ENCODE measurements at regions not wholly inside any gene's neighbourhood (a gene's known extent, or its start where the extent isn't known, plus 50 kb on each side); places are given as distances from the start of the nearest gene placed in this dataset.

DNA sequence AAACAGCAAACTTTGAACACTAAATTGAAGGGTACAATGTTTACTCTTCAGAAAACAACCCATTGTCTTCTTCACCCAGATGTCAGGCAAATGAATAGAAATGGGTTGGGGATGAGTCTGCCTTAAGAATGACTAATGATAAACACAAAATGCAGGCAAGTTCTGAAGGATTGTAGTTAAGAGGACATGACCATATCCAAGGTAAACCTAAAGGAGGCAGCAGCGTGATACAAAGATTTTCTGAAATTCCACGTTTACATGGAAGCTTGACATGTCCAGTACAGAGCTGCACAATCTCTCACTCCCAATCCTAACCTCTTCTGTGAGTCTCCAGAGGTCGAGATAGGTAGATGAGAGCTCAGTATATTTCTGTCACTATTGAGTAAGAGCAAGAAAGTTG is 1263.2 kb upstream of the CDH6 start:
- Histone ChIP-seq H3K36me3 (ENCODE audit: control insufficient read depth, insufficient read depth, low read length) (no peaks in the 10 kb centered on the region), H3K27me3 (ENCODE audit: control insufficient read depth, insufficient read depth, low read length) (no peaks in the 10 kb centered on the region), H3K4me3 (ENCODE audit: low read depth, low read length) (no peak overlapping the region)
- TF ChIP-seq, protein P1, sequence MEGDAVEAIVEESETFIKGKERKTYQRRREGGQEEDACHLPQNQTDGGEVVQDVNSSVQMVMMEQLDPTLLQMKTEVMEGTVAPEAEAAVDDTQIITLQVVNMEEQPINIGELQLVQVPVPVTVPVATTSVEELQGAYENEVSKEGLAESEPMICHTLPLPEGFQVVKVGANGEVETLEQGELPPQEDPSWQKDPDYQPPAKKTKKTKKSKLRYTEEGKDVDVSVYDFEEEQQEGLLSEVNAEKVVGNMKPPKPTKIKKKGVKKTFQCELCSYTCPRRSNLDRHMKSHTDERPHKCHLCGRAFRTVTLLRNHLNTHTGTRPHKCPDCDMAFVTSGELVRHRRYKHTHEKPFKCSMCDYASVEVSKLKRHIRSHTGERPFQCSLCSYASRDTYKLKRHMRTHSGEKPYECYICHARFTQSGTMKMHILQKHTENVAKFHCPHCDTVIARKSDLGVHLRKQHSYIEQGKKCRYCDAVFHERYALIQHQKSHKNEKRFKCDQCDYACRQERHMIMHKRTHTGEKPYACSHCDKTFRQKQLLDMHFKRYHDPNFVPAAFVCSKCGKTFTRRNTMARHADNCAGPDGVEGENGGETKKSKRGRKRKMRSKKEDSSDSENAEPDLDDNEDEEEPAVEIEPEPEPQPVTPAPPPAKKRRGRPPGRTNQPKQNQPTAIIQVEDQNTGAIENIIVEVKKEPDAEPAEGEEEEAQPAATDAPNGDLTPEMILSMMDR (IDR thresholded peaks at IDR 0.05; ENCODE audit: insufficient read depth, low read length, severe bottlenecking): no peak
- FAIRE-seq: no peak
- no peak for DNase-seq (ENCODE audit: low read depth)

DNA sequence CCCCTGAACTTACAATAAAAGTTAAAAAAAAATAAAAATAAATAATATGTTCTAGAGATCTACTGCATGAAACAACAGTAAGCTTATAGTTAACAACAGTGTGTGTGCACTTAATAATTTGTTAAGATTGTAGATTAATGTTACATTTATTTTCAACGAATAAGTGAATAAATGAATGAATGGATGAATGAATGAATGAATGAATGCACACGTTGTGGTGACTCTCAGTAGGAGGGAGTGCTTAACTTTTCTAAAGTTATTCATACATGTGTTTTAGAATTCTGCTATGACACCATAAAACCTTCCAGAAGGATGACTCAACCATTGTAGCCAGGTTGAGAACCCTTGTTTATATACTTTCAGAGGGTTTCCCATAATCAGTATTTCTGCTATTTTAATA is 1269.4 kb upstream of the CDH6 start:
- Histone ChIP-seq H3K4me3 (ENCODE audit: low read depth, low read length) (no peak overlapping the region), H3K27me3 (ENCODE audit: control insufficient read depth, insufficient read depth, low read length) (no peaks in the 10 kb centered on the region), H3K36me3 (ENCODE audit: control insufficient read depth, insufficient read depth, low read length) (no peaks in the 10 kb centered on the region)
- FAIRE-seq (no peak), DNase-seq (ENCODE audit: low read depth) (peak; percentile 0)
- TF ChIP-seq, protein P1 (IDR thresholded peaks at IDR 0.05; ENCODE audit: insufficient read depth, low read length, severe bottlenecking): no peak

DNA sequence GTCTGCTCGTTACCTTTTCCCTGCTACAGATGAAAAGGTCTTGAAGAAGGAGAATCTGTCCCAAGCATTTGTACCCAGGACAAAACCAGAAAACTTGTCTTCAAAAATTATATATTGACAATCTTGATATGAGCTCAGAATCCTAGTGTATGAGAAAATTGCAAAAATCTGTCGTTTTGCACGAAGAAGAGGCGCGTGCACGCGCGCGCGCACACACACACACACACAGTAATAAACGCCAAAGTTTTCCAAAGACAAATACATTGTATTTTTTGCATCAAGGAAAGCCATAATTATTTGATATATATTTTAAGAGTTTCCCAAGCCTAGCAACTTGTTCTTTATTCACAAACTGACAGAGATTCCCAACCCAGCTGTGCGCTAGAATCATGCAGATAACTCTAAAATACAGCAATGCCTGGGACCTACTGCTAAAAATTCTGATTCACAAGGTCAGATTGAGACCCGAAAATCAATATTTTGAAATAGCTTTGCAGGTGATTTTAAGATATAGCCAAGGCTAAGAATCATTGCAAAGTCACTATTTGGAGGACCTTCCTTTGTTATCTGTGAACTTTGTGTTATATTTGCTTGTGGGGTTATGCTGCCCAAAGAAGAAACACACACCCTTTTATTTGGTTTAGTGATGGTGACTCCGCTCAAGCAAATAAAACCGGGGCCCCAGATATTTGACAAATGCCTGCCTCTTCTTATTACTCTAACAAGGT is 1287.7 kb upstream of the CDH6 start:
- FAIRE-seq: no peak
- TF ChIP-seq, protein P1 (IDR thresholded peaks at IDR 0.05; ENCODE audit: insufficient read depth, low read length, severe bottlenecking): no peak
- H3K36me3 ChIP-seq (ENCODE audit: control insufficient read depth, insufficient read depth, low read length): no peaks in the 10 kb centered on the region
- H3K4me3 ChIP-seq (ENCODE audit: low read depth, low read length): no peak overlapping the region
- no peak for DNase-seq (ENCODE audit: low read depth)
- no peaks in the 10 kb centered on the region for H3K27me3 ChIP-seq (ENCODE audit: control insufficient read depth, insufficient read depth, low read length)

DNA sequence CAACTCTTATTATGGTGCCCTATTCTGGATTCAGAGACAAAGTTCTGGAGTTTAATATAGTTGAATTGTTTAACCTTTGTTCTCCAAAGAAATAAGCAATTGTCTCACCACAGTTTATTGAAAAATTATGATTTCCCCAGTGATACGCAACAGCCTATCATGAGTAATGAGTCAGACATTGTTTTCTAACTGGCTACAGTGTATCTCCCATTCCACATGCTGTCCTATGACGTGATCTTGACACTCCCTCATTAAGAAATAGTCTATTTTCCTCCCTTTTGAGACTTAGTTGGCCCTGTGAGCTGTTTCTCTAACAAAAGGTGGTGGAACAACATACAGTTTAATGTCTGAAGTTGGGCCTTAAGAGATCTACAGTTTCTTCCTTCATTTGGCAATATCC is 1290.6 kb upstream of the CDH6 start:
- H3K27me3 ChIP-seq (ENCODE audit: control insufficient read depth, insufficient read depth, low read length): no peaks in the 10 kb centered on the region
- H3K36me3 ChIP-seq (ENCODE audit: control insufficient read depth, insufficient read depth, low read length): no peaks in the 10 kb centered on the region
- TF ChIP-seq, protein P1 (IDR thresholded peaks at IDR 0.05; ENCODE audit: insufficient read depth, low read length, severe bottlenecking): no peak
- no peak overlapping the region for H3K4me3 ChIP-seq (ENCODE audit: low read depth, low read length)
- FAIRE-seq (no peak), DNase-seq (ENCODE audit: low read depth) (no peak)

- Histone ChIP-seq H3K4me3 (ENCODE audit: low read depth, low read length) (no peak overlapping the region), H3K36me3 (ENCODE audit: control insufficient read depth, insufficient read depth, low read length) (no peaks in the 10 kb centered on the region), H3K27me3 (ENCODE audit: control insufficient read depth, insufficient read depth, low read length) (no peaks in the 10 kb centered on the region)
- TF ChIP-seq, protein P1 (IDR thresholded peaks at IDR 0.05; ENCODE audit: insufficient read depth, low read length, severe bottlenecking): no peak
- FAIRE-seq: no peak
- no peak for DNase-seq (ENCODE audit: low read depth)
Measured at GRCh38 chr5:29899583-29899982, 1293.9 kb upstream of the CDH6 start.

GRCh38 chr5:29897916-29898315 is 1295.6 kb upstream of the CDH6 start:
- FAIRE-seq (no peak), DNase-seq (ENCODE audit: low read depth) (no peak)
- TF ChIP-seq, protein P1 (IDR thresholded peaks at IDR 0.05; ENCODE audit: insufficient read depth, low read length, severe bottlenecking): no peak
- H3K36me3 ChIP-seq (ENCODE audit: control insufficient read depth, insufficient read depth, low read length): no peaks in the 10 kb centered on the region
- no peak overlapping the region for H3K4me3 ChIP-seq (ENCODE audit: low read depth, low read length)
- H3K27me3 ChIP-seq (ENCODE audit: control insufficient read depth, insufficient read depth, low read length): no peaks in the 10 kb centered on the region
